Activated naive CD4-positive, alpha-beta T cell treated with anti-CD3 and anti-CD28 coated beads for 36 hours (primary cell): ENCODE measurements at regions not wholly inside any gene's neighbourhood (a gene's known extent, or its start where the extent isn't known, plus 50 kb on each side); places are given as distances from the start of the nearest gene placed in this dataset.
A peak's percentile ranks its signal among the peaks of the same experiment; 100 is the strongest.
"Not testable (repeated sequence)": the region's sequence is repeated elsewhere in the genome, so short reads cannot be mapped to it uniquely, and the experiment has no call there.

ENCODE experiments used
- CTCF ChIA-PET: fragments of 350-600 bp; sonication (Branson Sonifier 250); formaldehyde crosslinking; loops from one replicate; lab custom pipeline; 2021; ENCODE audit warnings: antibody characterized with exemption; lab: Charles Lee
- DNase-seq: peaks from one replicate; pipeline ENCODE4 v3.0.0-alpha.2; 2020
- H3K27ac Mint-ChIP-seq: one replicate; pipeline ENCODE4 v1.8.0; 2021; ENCODE audit warnings: mild to moderate bottlenecking, mixed read lengths
- H3K27me3 Mint-ChIP-seq: one replicate; pipeline ENCODE4 v1.8.0; 2021; ENCODE audit warnings: low read depth, mixed read lengths
- H3K36me3 Mint-ChIP-seq: one replicate; pipeline ENCODE4 v1.8.0; 2021; ENCODE audit warnings: low read depth, mixed read lengths
- H3K4me1 Mint-ChIP-seq: one replicate; pipeline ENCODE4 v1.8.0; 2021; ENCODE audit warnings: low read depth, mixed read lengths
- H3K4me3 Mint-ChIP-seq: one replicate; pipeline ENCODE4 v1.8.0; 2021; ENCODE audit warnings: mild to moderate bottlenecking, moderate library complexity, mixed read lengths
- H3K9me3 Mint-ChIP-seq: one replicate; pipeline ENCODE4 v1.8.0; 2021; ENCODE audit warnings: mixed read lengths
- intact Hi-C: fragments of 100-400 bp; cut with micrococcal nuclease; formaldehyde crosslinking; loops from one replicate; pipeline ENCODE4 v1.15.1; 2023

DNA sequence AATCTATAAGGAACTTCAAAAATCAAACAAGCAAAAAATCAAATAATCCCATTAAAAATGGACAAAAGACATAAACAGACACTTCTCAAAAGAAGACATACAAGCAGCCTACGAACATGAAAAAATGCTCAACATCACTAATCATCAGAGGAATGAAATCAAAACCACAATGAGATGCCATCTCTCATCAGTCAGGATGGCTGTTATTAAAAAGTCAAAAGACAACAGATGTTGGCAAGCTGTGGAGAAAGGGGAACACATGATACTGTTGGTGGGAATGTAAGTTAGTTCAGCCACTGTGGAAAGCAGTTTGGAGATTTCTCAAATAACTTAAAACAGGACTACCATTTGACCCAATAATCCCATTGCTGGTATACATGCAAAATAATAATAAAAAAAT, 226.4 kb downstream of the S1PR1 start:
- no peak overlapping the region for H3K4me3 Mint-ChIP-seq
- H3K36me3 Mint-ChIP-seq, result no peaks in the 10 kb centered on the region
- CTCF ChIA-PET, result no interaction called here
- no peak for DNase-seq
- H3K27ac Mint-ChIP-seq, result no peak overlapping the region
- no peaks in the 10 kb centered on the region for H3K4me1 Mint-ChIP-seq
- H3K9me3 Mint-ChIP-seq, result peaks cover 8% of the 10 kb centered on the region
- intact Hi-C loops, result no loop called here
- peaks cover 3% of the 10 kb centered on the region for H3K27me3 Mint-ChIP-seq

GRCh38 chr1:101465941-101466340, 229.1 kb downstream of the S1PR1 start:
- no peaks in the 10 kb centered on the region for H3K4me1 Mint-ChIP-seq
- peaks cover 9% of the 10 kb centered on the region for H3K9me3 Mint-ChIP-seq
- H3K36me3 Mint-ChIP-seq, result no peaks in the 10 kb centered on the region
- intact Hi-C loops, result no loop called here
- no peak overlapping the region for H3K4me3 Mint-ChIP-seq
- peaks cover 3% of the 10 kb centered on the region for H3K27me3 Mint-ChIP-seq
- no peak overlapping the region for H3K27ac Mint-ChIP-seq
- CTCF ChIA-PET, result no interaction called here
- DNase-seq, result no peak

GRCh38 chr1:101474039-101474665, 237.3 kb downstream of the S1PR1 start:
- peaks cover 17% of the 10 kb centered on the region for H3K9me3 Mint-ChIP-seq
- intact Hi-C loops, result no loop called here
- no peaks in the 10 kb centered on the region for H3K4me1 Mint-ChIP-seq
- no peak overlapping the region for H3K27ac Mint-ChIP-seq
- H3K27me3 Mint-ChIP-seq, result no peaks in the 10 kb centered on the region
- CTCF ChIA-PET, result interaction anchor here (0.7 to 1.8 kb wide), 7 partner anchors 9 to 94 kb away, joined by 3 to 9 read pairs (median 5); no protein-coding TSS in a partner anchor
- H3K36me3 Mint-ChIP-seq, result peaks cover 2% of the 10 kb centered on the region
- H3K4me3 Mint-ChIP-seq, result no peak overlapping the region
- no peak for DNase-seq

DNA sequence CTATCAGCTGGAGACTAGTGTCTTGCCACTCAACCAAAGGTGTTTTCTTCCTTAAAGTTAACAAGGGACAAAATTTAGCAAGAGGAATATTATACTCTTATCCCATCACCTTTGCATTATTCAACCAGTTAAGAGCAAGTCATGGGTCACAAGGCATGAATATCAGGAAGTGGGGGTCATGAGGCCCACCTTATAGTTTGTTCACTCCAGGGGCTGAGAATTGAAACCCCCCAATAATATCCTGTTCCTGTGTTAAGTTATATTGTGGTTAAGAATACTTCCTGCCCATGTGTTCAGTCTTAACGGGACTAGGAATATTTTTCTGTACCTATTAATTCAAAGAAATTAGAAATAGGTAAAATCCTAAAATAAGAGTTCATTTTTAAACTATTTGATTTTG, 239.7 kb downstream of the S1PR1 start:
- H3K4me1 Mint-ChIP-seq, result no peaks in the 10 kb centered on the region
- intact Hi-C loops, result no loop called here
- H3K4me3 Mint-ChIP-seq, result no peak overlapping the region
- H3K27me3 Mint-ChIP-seq, result no peaks in the 10 kb centered on the region
- no peak overlapping the region for H3K27ac Mint-ChIP-seq
- peaks cover 2% of the 10 kb centered on the region for H3K36me3 Mint-ChIP-seq
- no peak for DNase-seq
- peaks cover 12% of the 10 kb centered on the region for H3K9me3 Mint-ChIP-seq
- CTCF ChIA-PET, result interaction anchor here (0.8 to 1.1 kb wide), 2 partner anchors 11 to 99 kb away, joined by 3 to 4 read pairs; no protein-coding TSS in a partner anchor

GRCh38 chr1:101479945-101480344, 243.1 kb downstream of the S1PR1 start:
- Mint-ChIP-seq H3K36me3 (no peaks in the 10 kb centered on the region), H3K27ac (no peak overlapping the region), H3K4me3 (no peak overlapping the region), H3K9me3 (no peaks in the 10 kb centered on the region), H3K27me3 (no peaks in the 10 kb centered on the region), H3K4me1 (no peaks in the 10 kb centered on the region)
- intact Hi-C loops, result no loop called here
- CTCF ChIA-PET, result interaction anchor here (0.6 kb wide), 1 partner anchor 9 kb away, joined by 3 read pairs; no protein-coding TSS in a partner anchor
- no peak for DNase-seq

DNA sequence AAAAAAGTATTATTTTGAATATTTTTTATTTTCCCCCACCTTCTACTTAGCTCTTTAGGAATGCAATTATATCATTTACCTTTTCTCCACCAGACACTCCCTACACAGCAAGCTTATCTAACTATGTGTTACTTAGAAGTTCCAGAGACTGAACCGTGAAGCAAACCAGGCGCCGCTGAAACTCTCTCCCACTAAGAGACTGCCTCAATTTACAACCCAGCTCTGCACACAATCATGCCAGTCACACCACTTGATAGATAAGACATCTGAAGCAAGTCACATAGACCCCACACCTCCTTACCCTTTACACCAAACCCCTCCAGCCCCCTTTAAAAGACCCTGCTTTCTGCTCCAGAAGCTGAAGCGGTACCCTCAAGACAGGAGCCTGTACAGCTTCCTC, 245.5 kb downstream of the S1PR1 start:
- CTCF ChIA-PET, result interaction anchor here (0.8 to 1.4 kb wide), 5 partner anchors 8 to 30 kb away, joined by 3 to 4 read pairs (median 3); no protein-coding TSS in a partner anchor

GRCh38 chr1:101483982-101484688, 247.3 kb downstream of the S1PR1 start:
- CTCF ChIA-PET, result no interaction called here
- Mint-ChIP-seq H3K27me3 (no peaks in the 10 kb centered on the region), H3K9me3 (no peaks in the 10 kb centered on the region), H3K4me1 (no peaks in the 10 kb centered on the region), H3K36me3 (no peaks in the 10 kb centered on the region), H3K27ac (no peak overlapping the region), H3K4me3 (no peak overlapping the region)
- intact Hi-C loops, result no loop called here
- no peak for DNase-seq

More for the DNA sequence above, 245.5 kb downstream of the S1PR1 start:
- no peak overlapping the region for H3K4me3 Mint-ChIP-seq
- no peaks in the 10 kb centered on the region for H3K9me3 Mint-ChIP-seq
- H3K36me3 Mint-ChIP-seq, result no peaks in the 10 kb centered on the region
- H3K27me3 Mint-ChIP-seq, result no peaks in the 10 kb centered on the region
- no peaks in the 10 kb centered on the region for H3K4me1 Mint-ChIP-seq
- intact Hi-C loops, result no loop called here
- DNase-seq, result no peak
- H3K27ac Mint-ChIP-seq, result no peak overlapping the region

GRCh38 chr1:101484689-101485338, 248.0 kb downstream of the S1PR1 start:
- intact Hi-C loops, result no loop called here
- Mint-ChIP-seq H3K27me3 (no peaks in the 10 kb centered on the region), H3K4me3 (no peak overlapping the region), H3K36me3 (no peaks in the 10 kb centered on the region), H3K4me1 (no peaks in the 10 kb centered on the region), H3K9me3 (peaks cover 7% of the 10 kb centered on the region), H3K27ac (no peak overlapping the region)
- no peak for DNase-seq
- CTCF ChIA-PET, result interaction anchor here (1.0 to 1.3 kb wide), 3 partner anchors 10 to 23 kb away, joined by 3 to 5 read pairs (median 3); no protein-coding TSS in a partner anchor

DNA sequence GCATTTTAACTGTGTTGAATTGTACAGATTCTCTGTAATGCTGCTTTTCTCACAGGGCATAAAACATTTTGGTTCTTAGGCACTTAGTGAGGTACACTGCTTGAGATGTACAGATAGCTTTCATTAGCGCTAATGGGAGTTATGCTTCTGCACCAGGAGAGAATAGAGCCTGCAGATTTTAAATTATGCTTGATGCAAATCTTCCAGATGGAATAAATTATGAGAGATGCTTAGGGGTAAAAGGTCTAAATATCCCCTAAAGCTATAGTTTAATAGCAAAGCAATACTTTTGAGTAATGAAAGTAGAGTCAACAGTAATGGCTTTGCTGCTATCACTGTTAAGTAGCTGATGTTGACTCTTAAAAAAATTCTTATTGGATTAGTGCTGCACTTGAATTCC, 248.9 kb downstream of the S1PR1 start:
- Mint-ChIP-seq H3K27ac (no peak overlapping the region), H3K27me3 (no peaks in the 10 kb centered on the region), H3K4me1 (no peaks in the 10 kb centered on the region), H3K4me3 (no peak overlapping the region), H3K9me3 (peaks cover 8% of the 10 kb centered on the region), H3K36me3 (no peaks in the 10 kb centered on the region)
- CTCF ChIA-PET, result interaction anchor here (1.0 to 1.3 kb wide), 3 partner anchors 11 to 22 kb away, joined by 3 to 5 read pairs (median 3); no protein-coding TSS in a partner anchor
- intact Hi-C loops, result no loop called here
- no peak for DNase-seq

DNA sequence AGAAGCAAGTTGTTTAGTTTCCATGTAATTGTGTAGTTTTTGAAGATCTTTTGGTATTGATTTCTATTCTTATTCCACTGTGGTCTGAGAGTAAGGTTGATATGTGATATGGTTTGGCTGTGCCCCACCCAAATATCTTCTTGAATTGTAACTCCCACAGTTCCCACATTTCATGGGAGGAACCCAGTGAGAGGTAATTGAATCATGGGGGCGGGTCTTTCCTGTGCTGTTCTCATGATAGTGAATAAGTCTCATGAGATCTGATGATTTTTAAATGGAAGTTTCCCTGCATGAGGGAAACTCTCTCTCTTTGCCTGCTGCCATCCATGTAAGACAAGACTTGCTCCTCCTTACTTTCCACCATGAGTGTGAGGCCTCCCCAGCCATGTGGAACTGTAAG, 255.3 kb downstream of the S1PR1 start:
- H3K27ac Mint-ChIP-seq, CTCF ChIA-PET, intact Hi-C loops, H3K27me3 Mint-ChIP-seq, DNase-seq, H3K36me3 Mint-ChIP-seq, H3K4me3 Mint-ChIP-seq, H3K9me3 Mint-ChIP-seq, H3K4me1 Mint-ChIP-seq: not testable (repeated sequence)

DNA sequence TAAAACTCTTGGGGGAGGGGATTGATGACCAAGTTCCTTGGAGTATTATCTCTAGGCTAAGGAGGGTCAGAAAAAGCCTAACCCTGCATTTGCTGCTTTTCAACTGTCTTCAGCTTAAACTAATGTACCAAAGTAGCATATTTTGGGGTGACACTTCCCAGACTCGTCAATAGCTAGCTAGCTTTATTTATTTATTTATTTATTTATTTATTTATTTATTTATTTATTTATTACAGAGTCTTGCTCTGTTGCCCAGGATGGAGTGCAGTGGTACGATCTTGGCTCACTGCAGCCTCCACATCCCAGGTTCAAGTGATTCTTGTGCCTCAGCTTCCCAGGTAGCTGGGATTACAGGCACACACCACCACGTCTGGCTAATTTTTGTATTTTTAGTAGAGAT, 257.1 kb downstream of the S1PR1 start:
- H3K36me3 Mint-ChIP-seq, H3K27me3 Mint-ChIP-seq, H3K4me3 Mint-ChIP-seq, H3K27ac Mint-ChIP-seq, H3K9me3 Mint-ChIP-seq, DNase-seq, CTCF ChIA-PET, H3K4me1 Mint-ChIP-seq, intact Hi-C loops: not testable (repeated sequence)

GRCh38 chr1:101496109-101496508, 259.3 kb downstream of the S1PR1 start:
- H3K9me3 Mint-ChIP-seq, result no peaks in the 10 kb centered on the region
- peak; percentile 32 for DNase-seq
- intact Hi-C loops, result loop anchor here (5.0 kb wide), 1 partner anchor 189 kb away; no protein-coding TSS in a partner anchor
- CTCF ChIA-PET, result no interaction called here
- no peak overlapping the region for H3K4me3 Mint-ChIP-seq
- H3K27ac Mint-ChIP-seq, result no peak overlapping the region
- no peaks in the 10 kb centered on the region for H3K36me3 Mint-ChIP-seq
- H3K27me3 Mint-ChIP-seq, result no peaks in the 10 kb centered on the region
- peaks cover 2% of the 10 kb centered on the region for H3K4me1 Mint-ChIP-seq
